ENCODE measurements at regions not wholly inside any gene's neighbourhood (a gene's known extent, or its start where the extent isn't known, plus 50 kb on each side); places are given as distances from the start of the nearest gene placed in this dataset.
"Not testable (repeated sequence)": the region's sequence is repeated elsewhere in the genome, so short reads cannot be mapped to it uniquely, and the experiment has no call there.

GRCh38 chr5:32933692-32934091 lies 222.6 kb downstream of the NPR3 start:
- intact Hi-C loops (cut with DNase I) = no loop called here
- 92 to 94% methylated on average over 8 of the region's 8 CpGs for WGBS, 2 donors
- DNase-seq (no peak), ATAC-seq (ENCODE audit: low FRiP score) (no peak)
- Histone ChIP-seq H3K4me1 (ENCODE audit: control insufficient read depth in 1 of 2, insufficient read depth in 2 of 2, low read length in 2 of 2) (no peaks in the 10 kb centered on the region), H3K27ac (ENCODE audit: low read depth in 1 of 2, low read length in 2 of 2) (no peak overlapping the region), H3K4me3 (ENCODE audit: low read length in 2 of 2) (no peak overlapping the region), H3K36me3 (ENCODE audit: control insufficient read depth in 1 of 2, insufficient read depth in 2 of 2, low read length in 1 of 2) (no peaks in the 10 kb centered on the region), H3K27me3 (ENCODE audit: control insufficient read depth in 1 of 2, insufficient read depth in 2 of 2, low read length in 1 of 2) (no peaks in the 10 kb centered on the region), H3K9me3 (ENCODE audit: control insufficient read depth, low read length) (no peaks in the 10 kb centered on the region)

DNA sequence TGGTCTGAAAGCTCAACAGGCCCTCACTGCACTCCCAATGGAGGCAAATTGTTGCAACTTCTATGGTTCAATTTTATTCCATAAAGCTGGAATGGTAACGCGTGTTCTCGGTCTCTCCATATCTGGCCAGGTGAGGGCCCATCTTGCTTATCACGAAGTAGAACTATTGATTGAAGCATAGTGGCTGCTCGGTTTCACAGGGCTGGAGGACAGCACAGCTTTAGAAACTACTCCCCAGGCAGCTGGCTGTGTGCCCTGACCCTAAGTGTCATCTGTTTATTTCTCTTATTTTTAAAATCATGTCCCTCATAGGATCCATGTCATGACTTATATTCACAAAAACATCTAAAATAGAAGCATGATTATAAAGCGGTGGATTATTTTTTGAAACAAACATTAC lies 223.4 kb downstream of the NPR3 start:
- Histone ChIP-seq H3K9me3 (ENCODE audit: control insufficient read depth, low read length) (no peaks in the 10 kb centered on the region), H3K27ac (ENCODE audit: low read depth in 1 of 2, low read length in 2 of 2) (no peak overlapping the region), H3K36me3 (ENCODE audit: control insufficient read depth in 1 of 2, insufficient read depth in 2 of 2, low read length in 1 of 2) (no peaks in the 10 kb centered on the region), H3K4me1 (ENCODE audit: control insufficient read depth in 1 of 2, insufficient read depth in 2 of 2, low read length in 2 of 2) (no peaks in the 10 kb centered on the region), H3K4me3 (ENCODE audit: low read length in 2 of 2) (no peak overlapping the region), H3K27me3 (ENCODE audit: control insufficient read depth in 1 of 2, insufficient read depth in 2 of 2, low read length in 1 of 2) (no peaks in the 10 kb centered on the region)
- no peak for ATAC-seq (ENCODE audit: low FRiP score)
- 95% methylated on average over 6 of the region's 6 CpGs for WGBS, 2 donors
- no peak for DNase-seq
- intact Hi-C loops (cut with DNase I) = no loop called here

DNA sequence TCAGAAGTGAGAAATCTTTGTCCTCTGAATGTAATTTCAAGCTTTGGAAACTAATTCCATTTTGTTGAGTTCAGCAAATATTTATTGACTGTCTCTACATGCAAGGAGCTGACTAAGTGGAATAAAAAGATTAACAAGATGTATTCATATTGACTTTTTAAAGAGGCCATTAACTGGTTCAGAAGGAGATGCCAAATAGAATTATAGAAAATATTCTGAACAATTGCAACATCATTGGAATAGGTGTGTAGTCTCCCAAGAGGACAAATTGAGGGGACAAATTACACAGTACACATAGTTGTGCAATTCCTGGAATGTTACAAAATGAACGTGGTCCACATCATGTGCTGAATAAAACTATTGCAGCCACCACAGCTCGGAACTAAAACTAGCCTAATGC lies 224.2 kb downstream of the NPR3 start:
- WGBS, 2 donors = 73 to 78% methylated on average over 2 of the region's 2 CpGs
- intact Hi-C loops (cut with DNase I) = no loop called here
- H3K27me3 ChIP-seq (ENCODE audit: control insufficient read depth in 1 of 2, insufficient read depth in 2 of 2, low read length in 1 of 2) = no peaks in the 10 kb centered on the region
- ATAC-seq (ENCODE audit: low FRiP score) (no peak), DNase-seq (no peak)
- H3K4me1 ChIP-seq (ENCODE audit: control insufficient read depth in 1 of 2, insufficient read depth in 2 of 2, low read length in 2 of 2) = no peaks in the 10 kb centered on the region
- H3K4me3 ChIP-seq (ENCODE audit: low read length in 2 of 2) = no peak overlapping the region
- no peaks in the 10 kb centered on the region for H3K36me3 ChIP-seq (ENCODE audit: control insufficient read depth in 1 of 2, insufficient read depth in 2 of 2, low read length in 1 of 2)
- H3K9me3 ChIP-seq (ENCODE audit: control insufficient read depth, low read length) = no peaks in the 10 kb centered on the region
- H3K27ac ChIP-seq (ENCODE audit: low read depth in 1 of 2, low read length in 2 of 2) = no peak overlapping the region

- WGBS, 2 donors = 70 to 84% methylated on average over 4 of the region's 4 CpGs
- Histone ChIP-seq H3K4me1 (ENCODE audit: control insufficient read depth in 1 of 2, insufficient read depth in 2 of 2, low read length in 2 of 2) (no peaks in the 10 kb centered on the region), H3K4me3 (ENCODE audit: low read length in 2 of 2) (no peak overlapping the region), H3K27me3 (ENCODE audit: control insufficient read depth in 1 of 2, insufficient read depth in 2 of 2, low read length in 1 of 2) (no peaks in the 10 kb centered on the region), H3K9me3 (ENCODE audit: control insufficient read depth, low read length) (no peaks in the 10 kb centered on the region), H3K36me3 (ENCODE audit: control insufficient read depth in 1 of 2, insufficient read depth in 2 of 2, low read length in 1 of 2) (no peaks in the 10 kb centered on the region), H3K27ac (ENCODE audit: low read depth in 1 of 2, low read length in 2 of 2) (no peak overlapping the region)
- intact Hi-C loops (cut with DNase I) = no loop called here
- no peak for ATAC-seq (ENCODE audit: low FRiP score)
- DNase-seq = no peak
These were observed 225.2 kb downstream of the NPR3 start for GRCh38 chr5:32936329-32936728.

GRCh38 chr5:32942225-32942989 lies 231.3 kb downstream of the NPR3 start:
- no peaks in the 10 kb centered on the region for H3K36me3 ChIP-seq (ENCODE audit: control insufficient read depth in 1 of 2, insufficient read depth in 2 of 2, low read length in 1 of 2)
- no peak overlapping the region for H3K4me3 ChIP-seq (ENCODE audit: low read length in 2 of 2)
- DNase-seq (no peak), ATAC-seq (ENCODE audit: low FRiP score) (no peak)
- no peak overlapping the region for H3K27ac ChIP-seq (ENCODE audit: low read depth in 1 of 2, low read length in 2 of 2)
- intact Hi-C loops (cut with DNase I) = no loop called here
- H3K9me3 ChIP-seq (ENCODE audit: control insufficient read depth, low read length) = no peaks in the 10 kb centered on the region
- 87 to 88% methylated on average over 6 of the region's 6 CpGs for WGBS, 2 donors
- H3K4me1 ChIP-seq (ENCODE audit: control insufficient read depth in 1 of 2, insufficient read depth in 2 of 2, low read length in 2 of 2) = no peaks in the 10 kb centered on the region
- no peaks in the 10 kb centered on the region for H3K27me3 ChIP-seq (ENCODE audit: control insufficient read depth in 1 of 2, insufficient read depth in 2 of 2, low read length in 1 of 2)

GRCh38 chr5:32949286-32949970 lies 238.3 kb downstream of the NPR3 start:
- no peaks in the 10 kb centered on the region for H3K36me3 ChIP-seq (ENCODE audit: control insufficient read depth in 1 of 2, insufficient read depth in 2 of 2, low read length in 1 of 2)
- WGBS, 2 donors = 73 to 78% methylated on average over 6 of the region's 6 CpGs
- no peaks in the 10 kb centered on the region for H3K9me3 ChIP-seq (ENCODE audit: control insufficient read depth, low read length)
- intact Hi-C loops (cut with DNase I) = no loop called here
- DNase-seq (no peak), ATAC-seq (ENCODE audit: low FRiP score) (no peak)
- no peaks in the 10 kb centered on the region for H3K27me3 ChIP-seq (ENCODE audit: control insufficient read depth in 1 of 2, insufficient read depth in 2 of 2, low read length in 1 of 2)
- H3K4me1 ChIP-seq (ENCODE audit: control insufficient read depth in 1 of 2, insufficient read depth in 2 of 2, low read length in 2 of 2) = no peaks in the 10 kb centered on the region
- no peak overlapping the region for H3K4me3 ChIP-seq (ENCODE audit: low read length in 2 of 2)
- no peak overlapping the region for H3K27ac ChIP-seq (ENCODE audit: low read depth in 1 of 2, low read length in 2 of 2)

GRCh38 chr5:32951003-32951402 lies 239.9 kb downstream of the NPR3 start:
- intact Hi-C loops (cut with DNase I) = no loop called here
- no peaks in the 10 kb centered on the region for H3K36me3 ChIP-seq (ENCODE audit: control insufficient read depth in 1 of 2, insufficient read depth in 2 of 2, low read length in 1 of 2)
- no peak for DNase-seq
- H3K9me3 ChIP-seq (ENCODE audit: control insufficient read depth, low read length) = no peaks in the 10 kb centered on the region
- no peak for ATAC-seq (ENCODE audit: low FRiP score)
- no peak overlapping the region for H3K27ac ChIP-seq (ENCODE audit: low read depth in 1 of 2, low read length in 2 of 2)
- no peak overlapping the region for H3K4me3 ChIP-seq (ENCODE audit: low read length in 2 of 2)
- no peaks in the 10 kb centered on the region for H3K27me3 ChIP-seq (ENCODE audit: control insufficient read depth in 1 of 2, insufficient read depth in 2 of 2, low read length in 1 of 2)
- H3K4me1 ChIP-seq (ENCODE audit: control insufficient read depth in 1 of 2, insufficient read depth in 2 of 2, low read length in 2 of 2) = no peaks in the 10 kb centered on the region

DNA sequence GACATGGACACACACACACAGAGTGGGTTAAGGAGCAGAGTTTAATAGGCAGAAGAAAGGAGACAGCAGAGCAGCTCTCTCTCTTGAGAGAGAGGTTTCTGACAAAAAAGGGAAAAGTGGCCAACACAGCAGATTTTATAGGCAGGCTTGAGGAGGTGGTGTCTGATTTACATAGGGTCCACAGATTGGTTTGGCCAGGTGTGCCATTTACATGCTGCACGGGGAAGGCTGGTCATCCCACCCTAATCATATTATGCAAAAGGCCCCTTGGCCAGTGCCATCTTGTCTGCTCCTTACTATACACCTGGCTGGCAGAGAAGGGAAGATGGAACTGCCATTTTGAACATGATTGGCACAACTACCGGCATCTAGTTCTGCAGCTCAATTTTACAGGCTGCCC lies 240.8 kb downstream of the NPR3 start:
- Histone ChIP-seq H3K36me3 (ENCODE audit: control insufficient read depth in 1 of 2, insufficient read depth in 2 of 2, low read length in 1 of 2) (no peaks in the 10 kb centered on the region), H3K27me3 (ENCODE audit: control insufficient read depth in 1 of 2, insufficient read depth in 2 of 2, low read length in 1 of 2) (no peaks in the 10 kb centered on the region), H3K27ac (ENCODE audit: low read depth in 1 of 2, low read length in 2 of 2) (no peak overlapping the region), H3K4me1 (ENCODE audit: control insufficient read depth in 1 of 2, insufficient read depth in 2 of 2, low read length in 2 of 2) (no peaks in the 10 kb centered on the region), H3K9me3 (ENCODE audit: control insufficient read depth, low read length) (no peaks in the 10 kb centered on the region), H3K4me3 (ENCODE audit: low read length in 2 of 2) (no peak overlapping the region)
- DNase-seq (no peak), ATAC-seq (ENCODE audit: low FRiP score) (no peak)
- intact Hi-C loops (cut with DNase I) = no loop called here
- WGBS, 2 donors = 95 to 98% methylated on average over 2 of the region's 2 CpGs

- ATAC-seq (ENCODE audit: low FRiP score); H3K4me1 ChIP-seq (ENCODE audit: control insufficient read depth in 1 of 2, insufficient read depth in 2 of 2, low read length in 2 of 2); H3K9me3 ChIP-seq (ENCODE audit: control insufficient read depth, low read length); H3K27ac ChIP-seq (ENCODE audit: low read depth in 1 of 2, low read length in 2 of 2); H3K36me3 ChIP-seq (ENCODE audit: control insufficient read depth in 1 of 2, insufficient read depth in 2 of 2, low read length in 1 of 2); H3K4me3 ChIP-seq (ENCODE audit: low read length in 2 of 2); H3K27me3 ChIP-seq (ENCODE audit: control insufficient read depth in 1 of 2, insufficient read depth in 2 of 2, low read length in 1 of 2); DNase-seq; intact Hi-C loops (cut with DNase I): not testable (repeated sequence)
- 91 to 92% methylated on average over 2 of the region's 2 CpGs for WGBS, 2 donors
These were observed 241.3 kb downstream of the NPR3 start for GRCh38 chr5:32952421-32952820.

Data from aorta (tissue), 5 donors.